Activated CD8-positive, alpha-beta T cell treated with anti-CD3 and anti-CD28 coated beads, Interleukin-2, amount 10 ng/mL, durations not matched to agents 7 days and 5 days (primary cell): ENCODE measurements at regions not wholly inside any gene's neighbourhood (a gene's known extent, or its start where the extent isn't known, plus 50 kb on each side); places are given as distances from the start of the nearest gene placed in this dataset.

Experiments
- ATAC-seq: fragments of 150-1000 bp; cut with Tn5 transposase; one replicate; pipeline ENCODE4 v1.10.0; 2021; ENCODE audit warnings: moderate library complexity
- CTCF ChIA-PET: fragments of 350-600 bp; sonication (Branson Sonifier 250); formaldehyde crosslinking; loops from one replicate; lab custom pipeline; 2021; ENCODE audit warnings: antibody characterized with exemption; lab: Charles Lee
- POLR2A ChIA-PET: fragments of 350-600 bp; sonication (Branson Sonifier 250); formaldehyde crosslinking; loops from one replicate; lab custom pipeline; 2021; ENCODE audit warnings: antibody characterized with exemption; lab: Charles Lee
- DNase-seq: peaks from one replicate; pipeline ENCODE4 v3.0.0-alpha.2; 2020
- H3K27ac Mint-ChIP-seq: one replicate; pipeline ENCODE4 v1.8.0; 2021; ENCODE audit warnings: mild to moderate bottlenecking, mixed read lengths
- H3K27me3 Mint-ChIP-seq: one replicate; pipeline ENCODE4 v1.8.0; 2021; ENCODE audit warnings: low read depth, mixed read lengths
- H3K36me3 Mint-ChIP-seq: one replicate; pipeline ENCODE4 v1.8.0; 2021; ENCODE audit warnings: low read depth, mixed read lengths
- H3K4me1 Mint-ChIP-seq: one replicate; pipeline ENCODE4 v1.8.0; 2021; ENCODE audit warnings: low read depth, mixed read lengths
- H3K4me3 Mint-ChIP-seq: one replicate; pipeline ENCODE4 v1.8.0; 2021; ENCODE audit warnings: mild to moderate bottlenecking, mixed read lengths
- H3K9me3 Mint-ChIP-seq: one replicate; pipeline ENCODE4 v1.8.0; 2022; ENCODE audit warnings: mixed read lengths; ENCODE audit not compliant: insufficient read depth

DNA sequence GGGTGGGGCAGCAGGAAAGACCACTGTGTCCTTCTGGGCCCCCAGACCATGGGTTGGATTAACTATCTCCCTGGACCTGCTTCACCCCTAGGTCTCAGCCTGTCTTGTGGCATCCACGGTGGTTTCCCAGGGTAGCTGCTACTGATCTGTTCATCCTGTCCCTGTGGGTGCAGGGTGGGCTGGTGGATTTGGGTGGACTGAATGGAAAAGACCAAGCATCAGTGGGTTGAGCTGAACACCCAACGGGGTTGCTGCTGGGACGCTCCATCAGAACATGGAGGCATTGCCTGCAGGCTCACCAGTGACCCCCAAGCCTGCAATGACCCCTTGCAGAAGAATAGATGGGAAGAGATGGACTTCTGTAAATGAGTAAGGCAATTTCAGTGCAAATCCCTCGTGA is 812.1 kb downstream of the TBC1D22A start:
- ChIA-PET CTCF (no interaction called here), POLR2A (no interaction called here)
- Mint-ChIP-seq H3K4me1 (no peaks in the 10 kb centered on the region), H3K27me3 (no peaks in the 10 kb centered on the region), H3K4me3 (no peak overlapping the region), H3K36me3 (no peaks in the 10 kb centered on the region), H3K9me3 (no peaks in the 10 kb centered on the region), H3K27ac (no peak overlapping the region)
- DNase-seq = no peak
- no peak for ATAC-seq

DNA sequence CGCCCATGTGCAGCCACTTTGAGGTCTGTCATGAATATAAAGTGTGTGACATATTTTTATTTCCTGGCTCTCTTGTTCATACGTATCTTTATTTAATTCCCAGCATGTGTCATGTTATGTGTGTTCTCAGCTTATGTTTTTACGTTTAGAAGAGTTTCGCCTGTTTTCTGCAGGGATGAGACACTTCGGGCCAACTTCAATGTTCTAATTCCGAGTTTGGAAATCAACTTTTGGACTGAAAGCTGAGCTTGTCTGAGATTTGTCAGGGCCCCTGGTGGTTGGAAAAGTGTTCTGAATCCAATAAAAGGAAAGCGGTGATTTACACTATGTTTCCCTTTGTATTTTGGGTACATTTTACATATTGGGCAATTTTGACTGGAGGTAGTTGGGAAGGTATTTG is 810.7 kb downstream of the TBC1D22A start:
- no peak overlapping the region for H3K4me3 Mint-ChIP-seq
- CTCF ChIA-PET = no interaction called here

DNA sequence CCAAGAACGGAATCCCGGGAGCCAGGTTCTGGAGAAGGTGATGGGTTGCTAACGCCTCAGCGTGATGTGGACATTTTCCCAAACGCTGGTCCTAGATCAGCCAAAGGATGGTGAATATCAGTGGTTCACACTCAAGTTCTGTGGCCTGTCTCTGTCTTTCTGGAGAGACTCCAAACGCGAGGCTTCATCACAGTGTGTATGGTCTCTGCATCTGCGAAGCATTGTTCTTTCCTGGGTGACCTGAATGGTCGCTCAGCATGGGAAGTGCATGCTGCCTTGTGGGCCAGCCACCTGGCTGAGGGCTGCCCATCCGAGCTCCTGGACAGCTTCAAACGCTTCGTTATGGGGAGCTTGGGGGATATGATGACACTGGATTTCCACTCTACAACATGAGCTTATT is 810.0 kb downstream of the TBC1D22A start:
- H3K9me3 Mint-ChIP-seq = no peaks in the 10 kb centered on the region
- no peak for ATAC-seq
- no peaks in the 10 kb centered on the region for H3K4me1 Mint-ChIP-seq
- H3K27ac Mint-ChIP-seq = no peak overlapping the region
- DNase-seq = no peak
- H3K36me3 Mint-ChIP-seq = no peaks in the 10 kb centered on the region
- no peaks in the 10 kb centered on the region for H3K27me3 Mint-ChIP-seq
- ChIA-PET CTCF (no interaction called here), POLR2A (no interaction called here)
- H3K4me3 Mint-ChIP-seq = no peak overlapping the region

More for the DNA sequence above, 810.7 kb downstream of the TBC1D22A start:
- Mint-ChIP-seq H3K27ac (no peak overlapping the region), H3K27me3 (no peaks in the 10 kb centered on the region), H3K36me3 (no peaks in the 10 kb centered on the region), H3K9me3 (no peaks in the 10 kb centered on the region), H3K4me1 (no peaks in the 10 kb centered on the region)
- DNase-seq (no peak), ATAC-seq (no peak)
- POLR2A ChIA-PET = no interaction called here

DNA sequence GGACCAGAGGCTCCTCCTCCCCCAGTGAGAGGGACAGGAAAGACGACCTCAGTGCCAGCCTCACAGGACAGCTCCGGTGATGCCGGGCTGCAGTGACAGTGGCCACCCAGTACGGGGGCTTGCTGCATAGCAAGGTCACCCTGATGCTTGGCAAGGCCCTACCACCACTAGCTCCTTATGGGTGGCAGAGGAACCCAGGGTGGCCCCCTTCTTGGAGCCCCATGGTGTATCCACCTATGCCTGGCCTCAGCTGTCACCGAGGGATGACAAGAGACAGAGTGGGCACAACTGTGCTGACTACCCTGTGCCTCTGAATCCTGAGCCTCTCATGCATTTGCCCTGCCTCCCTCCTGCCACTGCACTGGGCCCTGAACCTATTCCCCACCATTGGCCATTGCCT is 809.2 kb downstream of the TBC1D22A start:
- CTCF ChIA-PET = no interaction called here
- H3K27ac Mint-ChIP-seq = no peak overlapping the region
- POLR2A ChIA-PET = no interaction called here
- H3K27me3 Mint-ChIP-seq = no peaks in the 10 kb centered on the region
- H3K36me3 Mint-ChIP-seq = no peaks in the 10 kb centered on the region
- ATAC-seq = no peak
- H3K9me3 Mint-ChIP-seq = no peaks in the 10 kb centered on the region
- no peak for DNase-seq
- no peak overlapping the region for H3K4me3 Mint-ChIP-seq
- H3K4me1 Mint-ChIP-seq = no peaks in the 10 kb centered on the region

DNA sequence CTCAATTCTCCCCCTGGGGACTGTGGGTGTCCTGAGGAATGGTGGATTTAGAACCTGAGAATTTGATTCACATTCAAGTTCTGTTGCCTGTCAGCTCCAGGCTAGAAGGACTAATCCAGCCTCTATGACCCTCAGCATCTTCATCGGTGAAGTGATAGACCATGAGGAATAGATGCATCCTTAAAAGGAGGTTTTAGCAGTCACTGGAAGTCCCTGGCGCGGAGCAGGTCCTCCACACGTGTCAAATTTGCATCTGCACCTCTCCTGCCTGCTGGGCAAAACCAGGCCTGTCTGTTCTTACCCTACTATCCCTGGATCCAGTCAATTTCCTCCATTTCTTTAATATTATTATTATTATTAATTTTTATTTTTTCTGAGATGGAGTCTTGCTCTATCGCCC is 808.4 kb downstream of the TBC1D22A start:
- H3K27ac Mint-ChIP-seq = no peak overlapping the region
- DNase-seq = no peak
- CTCF ChIA-PET = no interaction called here
- no peaks in the 10 kb centered on the region for H3K36me3 Mint-ChIP-seq
- no peak for ATAC-seq
- POLR2A ChIA-PET = no interaction called here
- H3K9me3 Mint-ChIP-seq = no peaks in the 10 kb centered on the region
- no peaks in the 10 kb centered on the region for H3K4me1 Mint-ChIP-seq
- H3K27me3 Mint-ChIP-seq = no peaks in the 10 kb centered on the region
- H3K4me3 Mint-ChIP-seq = no peak overlapping the region

DNA sequence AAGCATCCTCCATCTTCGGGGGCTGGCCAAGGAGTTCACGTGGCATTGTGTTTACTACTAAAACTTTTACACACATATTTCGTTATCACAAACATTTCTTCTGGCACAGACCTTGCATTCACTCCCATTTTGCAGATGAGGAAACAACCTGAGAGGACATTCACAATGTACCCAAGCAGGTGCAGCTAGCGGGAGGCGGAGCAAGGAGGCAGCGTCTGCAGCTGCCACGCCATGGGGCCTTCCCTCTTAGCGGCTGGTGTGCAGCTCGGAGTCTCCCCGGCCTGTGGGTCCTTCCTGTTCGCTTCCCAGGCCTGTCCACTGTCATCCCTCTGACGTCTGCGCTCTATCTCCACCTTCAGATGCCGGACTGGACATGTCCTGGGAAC is 807.8 kb downstream of the TBC1D22A start:
- Mint-ChIP-seq H3K4me3 (no peak overlapping the region), H3K27me3 (no peaks in the 10 kb centered on the region), H3K27ac (no peak overlapping the region), H3K4me1 (no peaks in the 10 kb centered on the region), H3K9me3 (no peaks in the 10 kb centered on the region), H3K36me3 (no peaks in the 10 kb centered on the region)
- DNase-seq (no peak), ATAC-seq (no peak)
- POLR2A ChIA-PET = no interaction called here
- CTCF ChIA-PET = no interaction called here

DNA sequence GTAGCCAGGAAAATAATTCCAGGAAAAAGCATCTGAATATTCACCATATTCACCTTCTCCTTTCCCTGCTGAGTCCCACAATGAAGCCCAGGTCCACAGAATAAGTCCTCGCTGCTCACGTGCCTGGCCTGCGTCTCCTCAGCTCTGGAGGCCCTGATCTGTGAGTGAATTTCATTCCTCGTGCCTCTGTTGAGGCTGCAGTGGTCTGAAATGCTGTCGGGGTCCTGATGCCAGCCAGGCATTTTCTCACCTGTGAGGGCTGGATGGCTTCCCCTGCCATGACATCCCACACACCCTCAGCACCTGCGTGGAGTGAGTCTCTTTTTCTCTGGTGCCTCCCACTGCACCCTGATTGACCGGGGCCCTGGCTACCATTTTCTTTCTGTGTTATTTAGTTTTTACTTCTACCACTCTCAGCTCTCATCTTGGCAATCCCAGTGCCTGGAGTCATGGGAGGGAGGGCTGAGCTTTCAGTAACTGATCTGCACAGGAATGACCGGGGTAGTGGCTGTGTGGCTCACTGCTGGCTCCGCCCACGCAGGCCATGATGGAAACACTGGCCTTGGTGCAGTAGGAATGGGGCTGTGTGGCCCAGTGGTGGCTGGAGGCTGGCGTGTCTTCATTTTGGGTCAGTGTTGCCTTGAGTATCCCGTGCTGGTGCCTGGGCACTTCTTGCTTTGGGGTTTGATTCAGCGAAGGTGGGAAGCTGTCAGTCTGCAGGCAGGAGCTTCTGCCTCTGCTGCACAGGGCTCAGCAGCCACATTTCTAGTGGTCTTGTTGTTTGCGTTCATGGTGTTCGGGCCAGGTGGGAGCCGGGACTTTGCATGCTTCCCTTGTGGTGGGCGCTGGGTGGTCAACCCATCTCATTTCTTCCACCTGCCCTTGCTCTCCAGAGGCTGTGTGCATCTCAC is 807.2 kb downstream of the TBC1D22A start:
- ChIA-PET POLR2A (no interaction called here), CTCF (no interaction called here)
- no peak overlapping the region for H3K4me3 Mint-ChIP-seq
- H3K9me3 Mint-ChIP-seq = no peaks in the 10 kb centered on the region
- no peak overlapping the region for H3K27ac Mint-ChIP-seq
- no peaks in the 10 kb centered on the region for H3K27me3 Mint-ChIP-seq
- no peak for ATAC-seq
- DNase-seq = no peak
- no peaks in the 10 kb centered on the region for H3K36me3 Mint-ChIP-seq
- H3K4me1 Mint-ChIP-seq = no peaks in the 10 kb centered on the region

DNA sequence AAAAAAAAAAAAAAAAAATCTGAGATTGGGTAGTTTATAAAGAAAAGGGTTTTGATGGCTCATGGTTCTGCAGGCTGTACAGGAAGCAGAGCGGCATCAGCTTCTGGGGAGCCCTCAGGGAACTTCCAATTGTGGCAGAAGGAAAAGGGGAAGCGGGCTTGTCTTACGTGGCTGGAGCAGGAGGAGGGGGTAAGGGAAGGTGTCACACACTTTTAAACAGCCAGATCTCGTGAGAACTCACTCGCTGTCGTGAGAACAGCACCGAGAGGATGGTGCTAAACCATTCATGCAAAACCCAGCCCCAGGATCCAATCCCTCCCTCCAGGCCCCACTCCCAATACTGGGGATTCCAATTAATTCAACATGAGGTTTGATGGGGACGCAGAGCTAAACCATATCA is 806.2 kb downstream of the TBC1D22A start:
- no peaks in the 10 kb centered on the region for H3K36me3 Mint-ChIP-seq
- ChIA-PET POLR2A (no interaction called here), CTCF (no interaction called here)
- no peaks in the 10 kb centered on the region for H3K27me3 Mint-ChIP-seq
- DNase-seq = no peak
- H3K4me3 Mint-ChIP-seq = no peak overlapping the region
- no peak overlapping the region for H3K27ac Mint-ChIP-seq
- no peaks in the 10 kb centered on the region for H3K9me3 Mint-ChIP-seq
- H3K4me1 Mint-ChIP-seq = no peaks in the 10 kb centered on the region
- ATAC-seq = no peak

DNA sequence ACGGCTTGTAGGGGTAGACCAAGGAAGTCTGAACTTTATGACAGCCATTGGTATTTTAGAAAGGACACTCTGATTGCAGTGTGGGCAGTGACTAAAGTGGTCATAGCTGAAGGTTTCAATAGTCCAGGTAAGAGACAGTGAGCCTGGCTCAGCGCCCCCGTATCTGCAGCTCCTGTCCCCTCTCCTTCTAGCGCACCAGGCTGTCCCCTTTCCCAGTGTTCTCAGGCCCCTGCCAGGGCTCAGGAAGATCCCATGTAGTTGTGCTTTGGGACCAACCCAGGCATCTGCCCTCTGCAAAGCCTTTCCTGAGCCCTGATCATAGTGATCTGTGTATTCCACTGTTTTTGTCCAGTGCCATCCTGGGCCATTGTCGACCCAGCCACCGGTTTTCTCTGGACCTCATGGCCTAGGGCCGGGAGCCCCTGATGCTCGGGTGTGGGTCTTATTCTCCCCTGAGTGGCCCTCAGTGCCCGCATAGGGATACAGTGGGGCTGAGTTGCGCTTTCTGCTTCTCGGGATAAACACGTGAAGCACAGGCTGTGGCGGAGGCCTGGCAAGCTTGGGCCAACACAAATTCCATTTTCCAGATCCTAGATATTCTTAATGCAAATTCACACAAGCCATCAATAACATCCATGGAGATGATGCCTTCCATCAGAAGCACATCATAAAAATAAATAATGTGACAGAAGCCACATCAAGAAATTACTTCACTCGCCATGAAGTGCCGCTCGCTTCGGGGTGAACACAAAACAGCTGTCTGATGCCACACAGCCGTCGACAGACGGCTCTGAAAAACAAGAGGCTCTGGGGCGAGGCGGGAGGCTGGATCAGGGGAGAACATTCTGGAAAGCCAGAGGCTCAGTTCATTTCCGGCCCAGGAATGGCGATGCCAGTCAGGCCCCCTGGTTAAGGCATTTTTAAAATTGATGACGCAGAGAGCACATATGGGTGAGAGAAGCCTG is 805.0 kb downstream of the TBC1D22A start:
- ChIA-PET CTCF (no interaction called here), POLR2A (no interaction called here)
- no peak for DNase-seq
- no peaks in the 10 kb centered on the region for H3K27me3 Mint-ChIP-seq
- H3K9me3 Mint-ChIP-seq = no peaks in the 10 kb centered on the region
- ATAC-seq = no peak
- no peak overlapping the region for H3K4me3 Mint-ChIP-seq
- H3K36me3 Mint-ChIP-seq = no peaks in the 10 kb centered on the region
- H3K4me1 Mint-ChIP-seq = no peaks in the 10 kb centered on the region
- H3K27ac Mint-ChIP-seq = no peak overlapping the region

DNA sequence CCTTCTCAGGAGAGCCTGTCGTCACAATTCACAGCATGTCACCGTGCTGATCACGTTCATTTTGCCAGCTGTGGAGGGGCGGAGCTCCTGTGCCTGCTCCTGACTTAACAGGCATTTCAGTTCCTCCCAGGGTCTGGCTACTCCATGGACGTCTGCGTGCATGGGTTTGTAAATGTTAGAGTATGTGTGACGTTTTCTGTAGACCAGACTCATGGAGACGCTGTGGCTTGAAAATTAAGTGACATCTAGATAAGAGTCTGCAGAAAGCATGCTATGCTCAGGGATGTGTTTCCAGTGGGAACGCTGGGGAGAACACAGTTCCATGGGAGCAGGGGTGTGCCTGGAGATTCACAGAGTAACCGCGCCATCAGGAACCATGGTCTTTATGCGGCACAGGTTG is 804.0 kb downstream of the TBC1D22A start:
- ChIA-PET POLR2A (no interaction called here), CTCF (no interaction called here)
- DNase-seq (no peak), ATAC-seq (no peak)
- H3K4me3 Mint-ChIP-seq = no peak overlapping the region
- no peak overlapping the region for H3K27ac Mint-ChIP-seq
- H3K9me3 Mint-ChIP-seq = no peaks in the 10 kb centered on the region
- no peaks in the 10 kb centered on the region for H3K27me3 Mint-ChIP-seq
- no peaks in the 10 kb centered on the region for H3K36me3 Mint-ChIP-seq
- no peaks in the 10 kb centered on the region for H3K4me1 Mint-ChIP-seq

DNA sequence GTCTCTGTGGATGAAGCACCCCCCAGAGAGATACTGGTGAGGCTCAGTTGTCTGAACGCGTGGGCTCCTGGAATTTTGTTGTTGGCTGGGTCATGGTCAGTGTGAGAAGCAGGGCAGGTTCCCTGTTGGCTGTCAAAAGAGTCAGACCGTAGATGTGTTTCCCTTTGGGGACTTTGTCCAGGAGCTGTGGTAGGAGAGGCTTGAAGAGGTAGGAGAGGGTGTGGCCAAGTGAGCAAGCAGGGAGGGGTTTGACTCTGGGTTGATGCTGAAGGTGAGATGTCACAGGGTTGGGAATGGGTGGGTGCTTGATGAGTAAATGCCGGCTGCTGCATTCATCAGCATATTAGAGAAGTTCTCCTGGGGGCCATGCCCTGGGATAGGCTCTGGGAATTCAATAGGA is 803.2 kb downstream of the TBC1D22A start:
- Mint-ChIP-seq H3K4me3 (no peak overlapping the region), H3K27ac (no peak overlapping the region), H3K9me3 (no peaks in the 10 kb centered on the region), H3K27me3 (no peaks in the 10 kb centered on the region), H3K4me1 (no peaks in the 10 kb centered on the region), H3K36me3 (no peaks in the 10 kb centered on the region)
- ChIA-PET CTCF (no interaction called here), POLR2A (no interaction called here)
- peak; percentile 6 for DNase-seq
- ATAC-seq = no peak
